OCI-LY1 (cell line): ENCODE measurements at regions not wholly inside any gene's neighbourhood (a gene's known extent, or its start where the extent isn't known, plus 50 kb on each side); places are given as distances from the start of the nearest gene placed in this dataset.

Experiments
- H2AFZ ChIP-seq: fragments of 200-600 bp; sonication (generic), shearing (Covaris generic); 2 replicates; pipeline ENCODE4 v1.6.0; 2014; ENCODE audit warnings: antibody characterized with exemption, mild to moderate bottlenecking, low read length
- H3F3A ChIP-seq: fragments of 200-600 bp; sonication (generic), shearing (Covaris generic); 2 replicates; pipeline ENCODE4 v1.6.0; 2014; ENCODE audit warnings: mild to moderate bottlenecking, antibody characterized with exemption, low read length, moderate library complexity; ENCODE audit not compliant: insufficient read depth
- H3K27ac ChIP-seq: fragments of 200-600 bp; sonication (generic); 2 replicates; pipeline ENCODE4 v1.5.1; 2014; ENCODE audit warnings: low read length, mixed run types, mild to moderate bottlenecking, low read depth; ENCODE audit not compliant: poor library complexity, severe bottlenecking
- H3K27me3 ChIP-seq: fragments of 200-600 bp; sonication (generic); 2 replicates; pipeline ENCODE4 v1.6.0; 2014; ENCODE audit warnings: antibody characterized with exemption, mild to moderate bottlenecking, low read length, moderate library complexity; ENCODE audit not compliant: insufficient read depth
- H3K36me3 ChIP-seq: fragments of 200-600 bp; sonication (generic); 2 replicates; pipeline ENCODE4 v1.6.1; 2014; ENCODE audit warnings: mild to moderate bottlenecking, antibody characterized with exemption, low read length, moderate library complexity, mixed read lengths; ENCODE audit not compliant: insufficient read depth
- H3K4me1 ChIP-seq: fragments of 200-600 bp; sonication (generic); 2 replicates; pipeline ENCODE4 v1.5.1; 2014; ENCODE audit warnings: mild to moderate bottlenecking, low read length, moderate library complexity; ENCODE audit not compliant: insufficient read depth, severe bottlenecking
- H3K4me2 ChIP-seq: fragments of 200-600 bp; sonication (generic), shearing (Covaris generic); 2 replicates; pipeline ENCODE4 v1.6.1; 2014; ENCODE audit warnings: low read length
- H3K4me3 ChIP-seq: fragments of 200-600 bp; sonication (generic); 2 replicates; pipeline ENCODE4 v1.5.1; 2014; ENCODE audit warnings: low read length, low read depth, mild to moderate bottlenecking, mixed read lengths; ENCODE audit not compliant: poor library complexity, severe bottlenecking
- H3K79me2 ChIP-seq: fragments of 200-600 bp; shearing (Covaris generic); 2 replicates; pipeline ENCODE4 v1.6.1; 2016; ENCODE audit warnings: mixed run types, low read length, mixed read lengths; ENCODE audit not compliant: insufficient read depth
- H3K9ac ChIP-seq: fragments of 200-600 bp; sonication (generic), shearing (Covaris generic); 2 replicates; pipeline ENCODE4 v1.6.1; 2014; ENCODE audit warnings: mild to moderate bottlenecking, low read length, mixed read lengths
- H3K9me2 ChIP-seq: fragments of 200-600 bp; sonication (generic), shearing (Covaris generic); 2 replicates; pipeline ENCODE4 v1.6.1; 2014; ENCODE audit warnings: low read depth, mild to moderate bottlenecking, low read length, mixed read lengths
- H3K9me3 ChIP-seq: fragments of 200-600 bp; shearing (Covaris generic); 2 replicates; pipeline ENCODE4 v1.6.1; 2014; ENCODE audit warnings: low read length, mixed read lengths
- H4K20me1 ChIP-seq: fragments of 200-600 bp; sonication (generic), shearing (Covaris generic); 2 replicates; pipeline ENCODE4 v1.6.0; 2016; ENCODE audit warnings: mild to moderate bottlenecking, low read length; ENCODE audit not compliant: insufficient read depth
- CTCF ChIP-seq: fragments of 200-600 bp; sonication (generic), shearing (Covaris generic); IDR thresholded peaks from 2 replicates; pipeline ENCODE4 v1.5.1; 2017; ENCODE audit warnings: mild to moderate bottlenecking, antibody characterized with exemption, low read length, moderate library complexity, mixed read lengths
- EZH2 ChIP-seq: fragments of 200-600 bp; sonication (generic), shearing (Covaris generic); IDR thresholded peaks from 2 replicates; pipeline ENCODE4 v1.8.0; 2017; ENCODE audit warnings: borderline replicate concordance, mixed run types, mild to moderate bottlenecking, antibody characterized with exemption, low read length, moderate library complexity, mixed read lengths

- Histone ChIP-seq H3K9me3 (no peaks in the 10 kb centered on the region), H3K27ac (peak overlapping the region; percentile 97), H3F3A (no peaks in the 10 kb centered on the region), H3K4me1 (peaks cover 100% of the 10 kb centered on the region), H3K9me2 (no peaks in the 10 kb centered on the region), H4K20me1 (no peaks in the 10 kb centered on the region), H3K9ac (peak overlapping the region; percentile 55), H3K27me3 (no peaks in the 10 kb centered on the region), H3K4me2 (peak overlapping the region; percentile 67), H3K36me3 (no peaks in the 10 kb centered on the region), H3K79me2 (no peaks in the 10 kb centered on the region), H3K4me3 (peak overlapping the region; percentile 53), H2AFZ (no peak overlapping the region)
- TF ChIP-seq CTCF (no peak), EZH2 (no peak)
Measured at GRCh38 chr6:6392214-6393068, 72.0 kb upstream of the F13A1 start.

- H3K4me2 ChIP-seq: peak overlapping the region; percentile 67
- no peaks in the 10 kb centered on the region for H3K9me3 ChIP-seq
- H3K36me3 ChIP-seq: no peaks in the 10 kb centered on the region
- peak overlapping the region; percentile 97 for H3K27ac ChIP-seq
- no peaks in the 10 kb centered on the region for H3K9me2 ChIP-seq
- peak overlapping the region; percentile 59; the same call in 1 of the 2 replicates for H2AFZ ChIP-seq
- H3K4me1 ChIP-seq: peaks cover 99% of the 10 kb centered on the region
- TF ChIP-seq EZH2: no peak
- TF ChIP-seq CTCF: no peak
- H3K27me3 ChIP-seq: no peaks in the 10 kb centered on the region
- H3F3A ChIP-seq: no peaks in the 10 kb centered on the region
- H3K9ac ChIP-seq: peak overlapping the region; percentile 38; the same call in 1 of the 2 replicates
- H3K4me3 ChIP-seq: peak overlapping the region; percentile 53
- H3K79me2 ChIP-seq: no peaks in the 10 kb centered on the region
- H4K20me1 ChIP-seq: no peaks in the 10 kb centered on the region
Measured at GRCh38 chr6:6393069-6393529, 72.6 kb upstream of the F13A1 start.

- Histone ChIP-seq H4K20me1 (no peaks in the 10 kb centered on the region), H2AFZ (no peak overlapping the region), H3K4me3 (no peak overlapping the region), H3K27ac (peak overlapping the region; percentile 27), H3K4me1 (peaks cover 73% of the 10 kb centered on the region), H3K9ac (no peak overlapping the region; the same call in 1 of the 2 replicates), H3K9me3 (no peaks in the 10 kb centered on the region), H3F3A (no peaks in the 10 kb centered on the region), H3K27me3 (no peaks in the 10 kb centered on the region), H3K36me3 (no peaks in the 10 kb centered on the region), H3K9me2 (no peaks in the 10 kb centered on the region), H3K4me2 (no peak overlapping the region; the same call in 1 of the 2 replicates), H3K79me2 (no peaks in the 10 kb centered on the region)
- TF ChIP-seq CTCF (no peak), EZH2 (no peak)
Measured at GRCh38 chr6:6395581-6396197, 75.2 kb upstream of the F13A1 start.
